Panc1 (cell line): ENCODE measurements at regions not wholly inside any gene's neighbourhood (a gene's known extent, or its start where the extent isn't known, plus 50 kb on each side); places are given as distances from the start of the nearest gene placed in this dataset.
"Not testable (repeated sequence)": the region's sequence is repeated elsewhere in the genome, so short reads cannot be mapped to it uniquely, and the experiment has no call there.

ENCODE experiments used
- ATAC-seq: fragments of 200-7000 bp; cut with Tn5 transposase; 2 replicates; pipeline ENCODE4 v1.9.1; 2020; ENCODE audit warnings: mild to moderate bottlenecking, moderate library complexity
- BruUV-seq: library from RNA; stranded (reverse); fragments of 400-500 nt; replicated peaks from 2 replicates; lab custom pipeline; 2021; lab: Mats Ljungman, UMichigan
- CTCF ChIA-PET: fragments of 300-600 bp; sonication (Branson Sonifier 250); formaldehyde crosslinking; loops from one replicate; lab custom pipeline; 2022; ENCODE audit warnings: antibody characterized with exemption; lab: Charles Lee
- POLR2A ChIA-PET: fragments of 300-600 bp; sonication (Branson Sonifier 250); formaldehyde crosslinking; loops from one replicate; lab custom pipeline; 2022; ENCODE audit warnings: antibody characterized with exemption; lab: Charles Lee
- DNase-seq: peaks from one replicate; pipeline ENCODE4 v3.0.0-alpha.2; 2010; ENCODE audit warnings: low read depth, low spot score
- H3K27ac ChIP-seq: 2 replicates; pipeline ENCODE4 v1.5.1; 2011; ENCODE audit warnings: mild to moderate bottlenecking, low read length, inconsistent platforms
- H3K27me3 ChIP-seq: fragments of 200-500 bp; sonication (Bioruptor generic); 2 replicates; pipeline ENCODE4 v1.6.0; 2014; ENCODE audit warnings: low read length, inconsistent platforms; ENCODE audit not compliant: control insufficient read depth, insufficient read depth
- H3K36me3 ChIP-seq: fragments of 200-500 bp; sonication (Bioruptor generic); 2 replicates; pipeline ENCODE4 v1.5.1; 2014; ENCODE audit warnings: inconsistent platforms, mild to moderate bottlenecking, low read length, moderate library complexity; ENCODE audit not compliant: control insufficient read depth, insufficient read depth
- H3K4me1 ChIP-seq: 2 replicates; pipeline ENCODE4 v1.5.1; 2011; ENCODE audit warnings: inconsistent platforms, mild to moderate bottlenecking, low read length, moderate library complexity; ENCODE audit not compliant: control insufficient read depth, insufficient read depth
- H3K4me3 ChIP-seq, 2 experiments: 2 replicates each; pipeline ENCODE4 v1.5.1; 2011 to 2012; ENCODE audit warnings: low read depth in 2 of 2, low read length in 2 of 2, mild to moderate bottlenecking in 2 of 2, inconsistent platforms in 1 of 2, moderate library complexity in 1 of 2
- H3K9me3 ChIP-seq: fragments of 200-500 bp; sonication (Bioruptor generic); 2 replicates; pipeline ENCODE4 v1.5.1; 2014; ENCODE audit warnings: low read depth, mild to moderate bottlenecking, inconsistent platforms, low read length, moderate library complexity; ENCODE audit not compliant: control insufficient read depth, insufficient read depth
- POLR2AphosphoS5 ChIP-seq: IDR thresholded peaks from 2 replicates; pipeline ENCODE4 v1.6.1; 2012; ENCODE audit warnings: mild to moderate bottlenecking, low read depth, low read length, moderate library complexity
- SIN3A ChIP-seq: IDR thresholded peaks from 2 replicates; pipeline ENCODE4 v1.6.1; 2012; ENCODE audit warnings: low read depth, mild to moderate bottlenecking, low read length, moderate library complexity, borderline replicate concordance; ENCODE audit not compliant: insufficient read depth
- TCF7L2 ChIP-seq: IDR thresholded peaks from 2 replicates; pipeline ENCODE4 v1.6.1; 2011; ENCODE audit warnings: mild to moderate bottlenecking, low read depth, low read length, inconsistent platforms
- in situ Hi-C: cut with HindIII; loops from 2 replicates; pipeline ENCODE4 v1.10.0; 2016; ENCODE audit warnings: low sequenced_read_pairs, low pct_unique_long_range_greater_than_20kb
- intact Hi-C: fragments of 100-400 bp; cut with micrococcal nuclease; formaldehyde crosslinking; loops from one replicate; pipeline ENCODE4 v1.10.0; 2022; ENCODE audit not compliant: unreplicated experiment
- TF ChIP-seq, protein P1 (sequence below), 2 experiments: IDR thresholded peaks; 2 replicates each; pipeline ENCODE4 v1.6.1; 2011 to 2012; ENCODE audit warnings: low read depth in 2 of 2, control low read depth in 1 of 2, low read length in 1 of 2, mild to moderate bottlenecking in 1 of 2, moderate library complexity in 1 of 2; ENCODE audit not compliant: insufficient read depth in 1 of 2
- TF ChIP-seq, protein P2 (sequence below): fragments of 450-650 bp; IDR thresholded peaks from 2 replicates; pipeline ENCODE4 v1.5.1; 2017; ENCODE audit warnings: mild to moderate bottlenecking

DNA sequence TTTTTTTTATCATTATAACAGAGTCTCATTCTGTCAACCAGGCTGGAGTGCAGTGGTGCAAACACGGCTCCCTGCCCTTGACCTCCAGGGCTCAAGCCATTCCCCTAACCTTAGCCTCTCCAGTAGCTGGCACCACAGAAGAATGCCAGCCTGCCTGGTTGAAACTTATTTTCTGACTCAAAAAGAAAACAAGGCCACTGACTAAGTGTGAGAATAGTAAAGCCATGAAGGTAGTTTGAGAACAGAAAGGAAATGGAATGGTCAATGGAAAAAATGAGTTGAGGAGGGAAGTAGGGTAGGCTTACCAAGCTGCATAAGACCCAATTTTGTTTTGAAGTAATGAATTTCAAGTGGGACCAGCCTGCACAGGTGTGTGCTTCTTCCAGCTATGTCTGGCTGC, 82.8 kb upstream of the RORB start:
- H3K4me3 ChIP-seq = no peak overlapping the region
- BruUV-seq = no TSS peak
- no peak for ATAC-seq
- in situ Hi-C loops = no loop called here
- H3K36me3 ChIP-seq = no peaks in the 10 kb centered on the region
- ChIA-PET POLR2A (no interaction called here), CTCF (no interaction called here)
- DNase-seq = no peak
- intact Hi-C loops = no loop called here
- H3K27me3 ChIP-seq = no peaks in the 10 kb centered on the region
- TF ChIP-seq TCF7L2 (no peak), SIN3A (no peak), POLR2AphosphoS5 (no peak)
- TF ChIP-seq, protein P1, sequence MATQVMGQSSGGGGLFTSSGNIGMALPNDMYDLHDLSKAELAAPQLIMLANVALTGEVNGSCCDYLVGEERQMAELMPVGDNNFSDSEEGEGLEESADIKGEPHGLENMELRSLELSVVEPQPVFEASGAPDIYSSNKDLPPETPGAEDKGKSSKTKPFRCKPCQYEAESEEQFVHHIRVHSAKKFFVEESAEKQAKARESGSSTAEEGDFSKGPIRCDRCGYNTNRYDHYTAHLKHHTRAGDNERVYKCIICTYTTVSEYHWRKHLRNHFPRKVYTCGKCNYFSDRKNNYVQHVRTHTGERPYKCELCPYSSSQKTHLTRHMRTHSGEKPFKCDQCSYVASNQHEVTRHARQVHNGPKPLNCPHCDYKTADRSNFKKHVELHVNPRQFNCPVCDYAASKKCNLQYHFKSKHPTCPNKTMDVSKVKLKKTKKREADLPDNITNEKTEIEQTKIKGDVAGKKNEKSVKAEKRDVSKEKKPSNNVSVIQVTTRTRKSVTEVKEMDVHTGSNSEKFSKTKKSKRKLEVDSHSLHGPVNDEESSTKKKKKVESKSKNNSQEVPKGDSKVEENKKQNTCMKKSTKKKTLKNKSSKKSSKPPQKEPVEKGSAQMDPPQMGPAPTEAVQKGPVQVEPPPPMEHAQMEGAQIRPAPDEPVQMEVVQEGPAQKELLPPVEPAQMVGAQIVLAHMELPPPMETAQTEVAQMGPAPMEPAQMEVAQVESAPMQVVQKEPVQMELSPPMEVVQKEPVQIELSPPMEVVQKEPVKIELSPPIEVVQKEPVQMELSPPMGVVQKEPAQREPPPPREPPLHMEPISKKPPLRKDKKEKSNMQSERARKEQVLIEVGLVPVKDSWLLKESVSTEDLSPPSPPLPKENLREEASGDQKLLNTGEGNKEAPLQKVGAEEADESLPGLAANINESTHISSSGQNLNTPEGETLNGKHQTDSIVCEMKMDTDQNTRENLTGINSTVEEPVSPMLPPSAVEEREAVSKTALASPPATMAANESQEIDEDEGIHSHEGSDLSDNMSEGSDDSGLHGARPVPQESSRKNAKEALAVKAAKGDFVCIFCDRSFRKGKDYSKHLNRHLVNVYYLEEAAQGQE (IDR thresholded peaks at IDR 0.05; ENCODE audit: insufficient read depth in 1 of 2, low read depth in 2 of 2, low read length in 1 of 2) = no peak
- TF ChIP-seq, protein P2, sequence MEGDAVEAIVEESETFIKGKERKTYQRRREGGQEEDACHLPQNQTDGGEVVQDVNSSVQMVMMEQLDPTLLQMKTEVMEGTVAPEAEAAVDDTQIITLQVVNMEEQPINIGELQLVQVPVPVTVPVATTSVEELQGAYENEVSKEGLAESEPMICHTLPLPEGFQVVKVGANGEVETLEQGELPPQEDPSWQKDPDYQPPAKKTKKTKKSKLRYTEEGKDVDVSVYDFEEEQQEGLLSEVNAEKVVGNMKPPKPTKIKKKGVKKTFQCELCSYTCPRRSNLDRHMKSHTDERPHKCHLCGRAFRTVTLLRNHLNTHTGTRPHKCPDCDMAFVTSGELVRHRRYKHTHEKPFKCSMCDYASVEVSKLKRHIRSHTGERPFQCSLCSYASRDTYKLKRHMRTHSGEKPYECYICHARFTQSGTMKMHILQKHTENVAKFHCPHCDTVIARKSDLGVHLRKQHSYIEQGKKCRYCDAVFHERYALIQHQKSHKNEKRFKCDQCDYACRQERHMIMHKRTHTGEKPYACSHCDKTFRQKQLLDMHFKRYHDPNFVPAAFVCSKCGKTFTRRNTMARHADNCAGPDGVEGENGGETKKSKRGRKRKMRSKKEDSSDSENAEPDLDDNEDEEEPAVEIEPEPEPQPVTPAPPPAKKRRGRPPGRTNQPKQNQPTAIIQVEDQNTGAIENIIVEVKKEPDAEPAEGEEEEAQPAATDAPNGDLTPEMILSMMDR = no peak
- no peaks in the 10 kb centered on the region for H3K4me1 ChIP-seq
- H3K9me3 ChIP-seq = no peaks in the 10 kb centered on the region
- H3K27ac ChIP-seq = no peak overlapping the region

DNA sequence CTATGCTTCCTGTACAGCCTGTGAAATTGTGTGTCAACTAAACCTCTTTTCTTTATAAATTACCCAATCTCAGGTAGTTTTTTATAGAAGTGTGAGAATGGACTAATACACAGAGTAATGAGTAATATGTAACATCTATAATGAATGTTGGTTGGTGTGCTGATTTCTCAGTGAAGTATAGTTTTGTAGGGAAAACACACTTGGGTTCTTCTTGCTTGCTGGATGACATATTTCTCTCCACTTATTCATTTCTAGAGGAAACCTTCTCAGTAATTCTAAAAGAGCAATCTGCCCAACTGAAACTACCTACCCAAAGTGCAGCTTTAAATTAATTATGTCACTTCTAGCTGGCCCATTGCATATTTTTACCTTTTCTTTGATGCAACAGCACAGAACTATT, 81.1 kb upstream of the RORB start:
- ChIA-PET CTCF (no interaction called here), POLR2A (no interaction called here)
- ATAC-seq (no peak), DNase-seq (no peak)
- Histone ChIP-seq H3K27ac (no peak overlapping the region), H3K36me3 (no peaks in the 10 kb centered on the region), H3K9me3 (no peaks in the 10 kb centered on the region), H3K27me3 (no peaks in the 10 kb centered on the region), H3K4me3 (no peak overlapping the region), H3K4me1 (no peaks in the 10 kb centered on the region)
- in situ Hi-C loops (no loop called here), intact Hi-C loops (no loop called here)
- TF ChIP-seq TCF7L2 (no peak), SIN3A (no peak), POLR2AphosphoS5 (no peak)
- TF ChIP-seq, protein P2 = no peak
- TF ChIP-seq, protein P1 (IDR thresholded peaks at IDR 0.05; ENCODE audit: insufficient read depth in 1 of 2, low read depth in 2 of 2, low read length in 1 of 2) = no peak
- BruUV-seq = no TSS peak

DNA sequence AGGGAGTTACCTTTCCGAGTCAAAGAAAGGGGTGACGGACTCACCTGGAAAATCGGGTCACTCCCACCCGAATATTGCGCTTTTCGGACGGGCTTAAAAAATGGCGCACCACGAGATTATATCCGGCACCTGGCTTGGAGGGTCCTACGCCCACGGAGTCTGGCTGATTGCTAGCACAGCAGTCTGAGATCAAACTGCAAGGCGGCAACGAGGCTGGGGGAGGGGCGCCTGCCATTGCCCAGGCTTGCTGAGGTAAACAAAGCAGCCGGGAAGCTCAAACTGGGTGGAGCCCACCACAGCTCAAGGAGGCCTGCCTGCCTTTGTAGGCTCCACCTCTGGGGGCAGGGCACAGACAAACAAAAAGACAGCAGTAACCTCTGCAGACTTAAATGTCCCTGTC, 72.6 kb upstream of the RORB start:
- H3K4me3 ChIP-seq, H3K36me3 ChIP-seq, ATAC-seq, intact Hi-C loops, H3K9me3 ChIP-seq, H3K4me1 ChIP-seq, BruUV-seq, POLR2A ChIA-PET, CTCF ChIA-PET, in situ Hi-C loops, H3K27me3 ChIP-seq, DNase-seq, H3K27ac ChIP-seq: not testable (repeated sequence)
